GM21576 (cell line): ENCODE measurements at regions not wholly inside any gene's neighbourhood (a gene's known extent, or its start where the extent isn't known, plus 50 kb on each side); places are given as distances from the start of the nearest gene placed in this dataset.
A peak's percentile ranks its signal among the peaks of the same experiment; 100 is the strongest.

ENCODE experiments used
- ATAC-seq: cut with Tn5 transposase; IDR thresholded peaks from one replicate; pipeline ENCODE4 v1.9.1; 2021; ENCODE audit warnings: mild to moderate bottlenecking, moderate library complexity; ENCODE audit not compliant: unreplicated experiment

DNA sequence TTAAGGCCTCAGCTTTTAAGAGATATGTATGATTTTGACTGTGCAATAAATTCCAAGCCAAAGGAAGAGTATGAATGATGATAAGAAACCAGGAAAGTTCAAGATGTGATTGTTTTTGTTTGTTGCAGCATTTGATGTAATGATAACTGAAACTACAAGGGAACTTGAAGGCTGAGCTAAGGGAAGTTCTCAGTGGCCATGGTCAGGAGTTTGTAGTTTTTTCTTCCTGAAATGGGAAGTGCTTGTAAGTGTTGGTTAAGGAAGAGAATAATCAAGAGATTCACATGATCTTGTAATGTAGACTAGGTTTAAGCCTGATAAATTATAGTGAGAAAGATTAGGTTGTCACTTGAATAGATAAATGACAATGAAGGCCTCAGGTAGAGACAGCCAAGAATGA is 53.4 kb downstream of the PTCHD4 start:
- ATAC-seq, result no peak

DNA sequence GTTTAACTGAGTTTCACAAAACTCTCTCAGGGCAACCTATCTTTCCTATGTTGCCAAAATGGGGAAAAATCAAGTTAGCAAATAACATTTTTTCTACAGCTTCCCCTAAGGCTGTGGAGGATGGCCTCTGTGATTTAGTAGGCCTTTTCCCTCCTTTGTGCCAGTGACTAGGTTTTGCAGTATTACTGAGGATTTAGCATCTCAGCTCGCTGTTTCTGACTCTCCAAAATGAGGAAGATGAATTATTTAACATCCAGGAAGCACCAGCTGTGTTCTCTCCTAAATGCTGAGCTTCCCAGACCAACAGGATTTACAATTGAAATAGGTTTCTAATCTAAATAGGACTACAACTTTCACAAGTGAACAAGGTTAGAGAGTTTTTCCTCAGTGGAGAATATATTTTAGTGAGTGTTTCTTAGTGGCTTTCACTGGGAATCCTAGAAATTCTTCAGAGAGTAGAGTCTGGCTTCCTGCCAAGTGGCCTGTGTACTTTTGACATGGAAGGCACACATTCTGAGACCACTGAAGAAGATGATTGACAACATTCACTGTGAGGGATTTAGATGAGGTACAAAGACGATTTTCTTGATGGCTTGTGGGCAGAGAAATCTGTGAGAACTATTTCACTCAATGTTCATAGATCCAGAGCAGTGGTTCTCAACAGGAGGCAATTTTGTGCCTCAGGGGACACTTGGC is 62.4 kb downstream of the PTCHD4 start:
- no peak for ATAC-seq

DNA sequence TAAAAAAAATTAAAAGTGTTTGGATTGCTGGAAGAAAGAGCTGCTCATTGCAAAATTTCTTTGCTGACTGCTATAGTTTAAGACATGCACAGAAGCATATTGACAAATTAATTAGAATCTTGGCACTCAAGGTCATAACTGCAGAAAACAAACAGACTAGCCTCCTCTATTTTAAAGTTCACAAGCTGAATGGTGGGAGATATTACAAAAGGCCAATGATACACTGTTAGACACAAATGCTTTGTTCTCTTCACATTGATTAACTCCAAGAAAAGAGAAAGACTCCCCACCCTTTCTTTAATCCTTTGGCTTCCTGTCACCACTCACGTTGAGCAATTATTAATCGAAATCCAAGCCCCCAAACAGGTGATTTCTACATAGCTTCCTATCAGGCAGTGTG is 69.1 kb downstream of the PTCHD4 start:
- no peak for ATAC-seq

DNA sequence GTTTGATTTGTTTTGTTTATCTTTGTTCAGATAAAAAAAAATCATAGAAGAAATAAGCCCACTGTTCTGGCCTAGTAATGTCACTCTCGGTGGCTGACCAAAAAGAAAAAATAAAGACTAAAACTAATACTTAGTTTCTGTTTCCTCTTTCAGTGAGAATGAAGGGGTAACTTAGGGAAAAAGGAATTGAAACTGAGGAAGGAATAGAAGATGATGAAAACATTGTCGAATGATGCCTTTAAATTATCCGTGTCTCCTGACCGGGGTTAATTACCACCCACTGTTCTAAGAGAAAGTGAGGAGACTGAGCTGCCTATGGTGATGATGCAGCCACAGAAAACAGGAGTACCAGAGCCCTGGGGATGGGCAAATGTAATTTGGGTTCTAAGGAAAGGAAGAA is 73.1 kb downstream of the PTCHD4 start:
- ATAC-seq, result no peak

DNA sequence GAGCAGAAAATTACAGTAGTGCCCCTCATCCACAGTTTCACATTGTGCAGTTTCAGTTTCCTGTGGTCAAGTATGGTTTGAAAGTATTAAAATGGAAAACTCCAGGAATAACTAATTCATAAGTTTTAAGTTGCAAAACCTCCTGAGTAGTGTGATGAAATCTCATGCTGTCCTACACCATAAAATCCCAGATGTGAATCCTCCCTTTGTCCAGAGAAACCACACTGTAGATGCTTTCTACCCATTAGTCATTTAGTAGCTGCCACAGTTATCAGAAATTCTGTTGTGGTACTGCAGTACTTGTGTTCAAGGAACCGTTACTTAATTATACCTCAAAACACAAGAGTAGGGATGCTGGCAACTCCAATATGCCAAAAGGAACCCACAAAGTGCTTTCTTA is 74.7 kb downstream of the PTCHD4 start:
- no peak for ATAC-seq

DNA sequence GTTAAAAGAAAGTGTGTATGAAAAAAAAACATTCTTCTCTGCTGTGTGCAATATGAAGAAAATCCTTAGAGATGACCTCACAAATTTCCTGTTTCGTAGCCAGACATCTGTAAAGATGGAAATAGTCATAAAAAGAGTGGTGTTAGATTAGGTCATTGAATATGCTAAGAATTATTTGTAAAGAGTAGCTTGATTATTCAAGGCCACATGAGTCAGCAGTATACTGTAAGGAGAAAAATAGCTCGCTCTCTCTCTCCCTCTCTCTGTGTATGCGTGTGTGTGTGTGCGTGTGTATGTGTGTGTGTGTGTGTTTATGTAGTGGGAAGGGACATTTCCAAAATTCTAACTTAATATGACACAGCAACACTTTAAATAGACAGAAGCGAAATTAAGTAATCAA is 78.8 kb downstream of the PTCHD4 start:
- no peak for ATAC-seq

DNA sequence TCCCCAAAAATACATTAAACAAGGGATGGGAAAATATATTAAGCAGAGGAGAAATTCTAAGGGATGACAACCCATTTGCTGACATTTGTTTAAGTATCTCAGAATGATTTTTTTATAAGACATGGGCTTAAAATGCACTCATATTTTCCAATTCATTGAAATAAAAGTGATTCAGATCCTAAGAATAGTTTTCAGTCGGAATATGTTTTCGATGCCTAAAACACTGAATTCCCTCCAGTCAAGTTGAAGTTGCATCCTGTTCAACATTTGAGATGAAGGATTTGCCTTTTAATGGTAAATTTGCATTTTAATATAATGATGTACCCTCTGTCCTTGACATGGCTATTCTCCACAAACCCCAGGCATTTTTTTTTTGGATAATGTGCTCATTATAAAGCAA is 79.3 kb downstream of the PTCHD4 start:
- ATAC-seq, result no peak

DNA sequence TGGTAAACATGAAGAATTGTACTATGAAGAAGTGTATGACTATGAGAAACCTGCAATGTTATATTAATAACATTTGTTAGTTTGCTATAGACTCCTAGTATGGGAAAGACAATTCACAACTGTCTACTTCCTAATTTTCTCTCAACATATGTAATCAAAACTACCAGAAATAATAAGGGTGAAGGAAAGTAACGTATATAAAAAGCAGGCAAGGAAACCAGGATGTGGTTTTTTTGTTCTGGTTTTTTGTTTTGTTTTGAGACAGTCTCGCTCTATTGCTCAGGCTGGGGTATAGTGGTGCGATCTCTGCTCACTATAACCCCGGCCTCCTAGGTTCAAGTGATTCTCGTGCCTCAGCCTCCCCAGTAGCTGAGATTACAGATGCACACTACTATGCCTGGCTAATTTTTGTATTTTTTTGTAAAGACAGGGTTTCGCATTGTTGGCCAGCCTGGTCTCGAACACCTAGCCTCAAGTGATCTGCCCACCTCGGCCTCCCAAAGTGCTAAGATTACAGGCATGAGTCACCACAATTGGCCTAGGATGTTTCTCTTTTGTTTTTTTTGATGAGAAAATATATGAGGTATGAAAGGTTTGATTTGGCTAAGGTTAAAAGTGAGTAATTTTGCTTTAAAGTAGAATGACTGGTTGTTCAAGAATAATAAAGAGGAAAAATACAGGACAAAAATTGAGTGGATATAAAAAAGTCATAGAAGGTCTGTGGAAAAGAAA is 83.1 kb downstream of the PTCHD4 start:
- ATAC-seq, result peak; percentile 85

DNA sequence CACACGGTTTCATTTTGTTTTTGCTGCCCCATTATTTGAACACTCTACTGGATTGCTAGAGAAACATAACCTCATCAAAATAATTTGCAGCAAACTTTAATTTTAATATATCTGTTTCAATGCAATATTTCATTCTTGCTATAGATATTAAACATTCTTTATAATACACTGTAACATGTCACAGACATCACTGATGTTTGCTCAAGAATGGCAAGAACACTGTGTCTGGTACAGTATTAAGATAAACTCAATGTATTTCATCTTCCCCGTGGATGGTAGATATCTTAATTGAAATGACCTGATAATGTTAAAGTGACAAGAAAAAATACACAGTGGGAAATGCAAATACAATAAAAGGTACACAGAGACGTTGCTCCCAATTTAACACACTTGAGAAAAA is 86.0 kb downstream of the PTCHD4 start:
- ATAC-seq, result no peak

DNA sequence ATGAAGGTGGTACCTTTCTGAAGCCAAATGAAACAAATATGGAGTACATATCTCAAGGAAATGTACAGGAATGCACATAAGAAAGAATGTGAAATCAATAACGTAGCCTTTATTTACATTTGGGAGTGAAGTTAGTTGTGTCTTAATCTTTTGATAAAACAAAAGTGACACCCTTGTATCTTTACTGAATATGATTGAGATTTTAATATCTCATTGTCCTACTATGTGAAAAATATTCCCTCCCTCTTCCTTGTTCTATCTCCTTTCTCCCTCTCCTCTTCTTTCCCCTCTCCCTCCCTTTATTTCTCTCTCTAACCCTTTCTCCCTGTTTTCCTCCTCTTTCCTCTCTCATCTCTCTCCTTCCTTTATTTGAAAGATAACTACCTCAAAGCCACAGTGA is 89.1 kb downstream of the PTCHD4 start:
- no peak for ATAC-seq

DNA sequence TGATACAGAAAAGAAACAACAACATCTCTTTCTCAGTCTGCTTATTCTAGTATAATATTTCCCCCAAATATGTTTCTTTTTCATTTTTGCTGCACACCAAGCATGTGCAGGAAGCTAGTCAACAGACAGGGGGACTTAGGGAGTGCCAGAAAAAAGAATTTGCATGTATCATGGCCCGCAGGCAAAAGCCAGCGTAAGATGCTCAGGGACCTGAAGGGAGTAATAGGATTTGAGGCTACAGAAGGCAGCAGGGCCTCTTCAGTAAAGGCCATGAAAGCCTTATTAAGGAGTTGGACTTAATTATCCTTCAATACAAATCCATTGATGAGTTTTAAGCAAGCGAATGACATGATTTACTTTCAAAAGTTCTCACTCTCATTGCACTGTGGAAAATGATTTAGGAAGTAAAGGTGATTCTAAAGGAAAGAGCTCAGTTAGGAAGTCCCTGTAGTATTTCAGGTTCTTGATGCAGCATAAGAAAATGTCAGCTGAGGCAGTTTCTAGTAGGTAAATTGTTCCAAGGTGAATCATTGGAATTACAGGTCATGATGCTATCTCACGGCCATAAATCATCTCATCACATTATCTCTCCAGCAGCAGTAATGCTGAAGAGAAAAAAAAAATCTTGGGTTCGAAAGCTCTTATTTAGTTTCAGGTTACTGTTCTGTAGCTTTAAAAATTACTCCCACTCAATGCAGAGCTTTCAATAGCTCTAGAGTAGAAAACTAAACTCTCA is 94.8 kb downstream of the PTCHD4 start:
- ATAC-seq, result no peak

DNA sequence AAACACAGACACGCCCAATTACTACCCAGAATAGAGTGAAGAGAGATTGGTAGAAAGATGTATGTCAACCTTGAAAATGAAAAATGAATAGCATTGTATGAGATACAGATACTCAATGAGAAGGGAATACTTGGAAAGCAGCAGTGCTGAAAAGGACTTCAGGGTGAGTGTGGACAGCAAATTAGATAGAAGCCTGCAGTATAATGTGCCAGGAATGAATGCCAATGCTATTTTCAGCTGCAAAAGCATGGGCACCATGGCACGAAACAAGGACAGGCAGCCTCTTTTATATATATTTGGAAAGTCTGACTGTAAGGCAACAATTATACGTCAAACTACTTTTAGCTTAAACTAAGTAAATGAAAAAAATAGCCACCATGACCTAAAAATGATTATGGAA is 118.2 kb downstream of the PTCHD4 start:
- no peak for ATAC-seq

DNA sequence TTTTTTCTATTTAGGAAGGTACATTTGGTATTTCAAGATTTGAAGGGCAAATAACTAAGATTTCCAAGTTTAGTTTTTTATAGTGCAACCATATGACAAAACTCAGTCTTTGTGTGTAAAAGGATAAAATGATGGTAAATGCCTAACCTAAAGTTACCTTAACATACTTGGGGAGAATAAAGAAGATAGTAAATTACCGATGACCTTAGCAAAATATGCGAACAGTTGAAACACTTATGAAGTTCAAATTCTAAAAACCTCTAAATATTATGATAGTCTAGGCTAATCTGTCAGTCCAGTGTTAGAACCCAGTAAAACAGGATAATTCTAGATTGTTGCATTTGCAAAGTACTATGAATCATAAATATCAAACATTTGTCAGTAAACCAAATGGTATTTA is 127.5 kb downstream of the PTCHD4 start:
- ATAC-seq, result no peak

DNA sequence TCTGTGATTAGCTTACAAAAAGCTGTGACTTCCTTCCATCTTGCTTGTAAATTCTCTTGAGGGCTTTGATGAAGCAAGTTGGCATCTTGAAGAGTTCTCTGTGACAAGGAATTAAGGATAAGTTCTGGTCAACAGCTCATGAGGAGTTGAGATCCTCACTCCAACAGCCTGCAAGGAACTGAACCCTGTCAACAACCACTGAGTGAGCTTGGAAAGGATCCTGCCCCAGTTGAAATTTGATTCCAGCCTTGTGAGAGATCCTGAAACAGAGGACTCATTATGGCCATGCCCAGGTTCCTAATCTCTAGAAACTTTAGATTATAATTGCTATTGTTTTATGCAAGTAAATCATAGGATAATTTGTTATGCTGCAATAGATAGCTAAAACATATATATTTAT is 133.7 kb downstream of the PTCHD4 start:
- no peak for ATAC-seq

DNA sequence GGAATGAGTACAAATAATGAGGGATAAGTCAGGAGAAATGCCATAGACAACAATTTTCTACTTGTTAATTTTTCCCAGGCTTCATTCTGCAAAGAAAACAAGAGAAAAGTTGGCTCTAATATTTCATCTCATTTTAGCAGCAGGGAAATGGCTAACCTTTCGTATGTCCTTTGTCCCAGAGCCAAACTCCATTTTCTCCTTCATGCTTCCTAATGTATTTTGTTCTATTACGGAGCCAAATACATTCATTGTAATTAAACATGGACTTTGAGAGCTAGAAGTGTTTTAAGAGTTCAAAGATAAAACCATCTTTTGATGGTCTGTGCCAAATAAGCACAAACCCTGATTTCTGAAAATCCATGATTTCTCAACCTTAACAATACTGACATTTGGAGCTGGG is 136.9 kb downstream of the PTCHD4 start:
- ATAC-seq, result no peak

DNA sequence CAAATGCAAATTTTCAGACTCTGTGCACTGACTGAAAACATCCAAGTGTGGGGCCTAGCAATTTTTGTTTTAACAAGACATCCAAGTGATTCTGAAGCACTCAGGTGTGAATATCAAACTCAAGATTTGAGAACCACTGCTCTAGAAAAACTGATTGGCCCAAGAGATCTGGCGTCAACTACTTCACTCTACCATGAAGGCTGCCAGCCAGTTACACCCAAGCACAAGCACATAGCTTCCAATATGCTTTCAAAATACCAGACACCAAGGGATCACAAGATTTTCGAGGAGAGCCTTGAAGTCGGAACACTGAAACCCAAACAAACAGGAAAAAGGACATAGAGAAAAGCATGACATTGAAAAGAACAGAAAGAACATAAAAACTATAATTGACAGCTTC is 140.2 kb downstream of the PTCHD4 start:
- no peak for ATAC-seq

DNA sequence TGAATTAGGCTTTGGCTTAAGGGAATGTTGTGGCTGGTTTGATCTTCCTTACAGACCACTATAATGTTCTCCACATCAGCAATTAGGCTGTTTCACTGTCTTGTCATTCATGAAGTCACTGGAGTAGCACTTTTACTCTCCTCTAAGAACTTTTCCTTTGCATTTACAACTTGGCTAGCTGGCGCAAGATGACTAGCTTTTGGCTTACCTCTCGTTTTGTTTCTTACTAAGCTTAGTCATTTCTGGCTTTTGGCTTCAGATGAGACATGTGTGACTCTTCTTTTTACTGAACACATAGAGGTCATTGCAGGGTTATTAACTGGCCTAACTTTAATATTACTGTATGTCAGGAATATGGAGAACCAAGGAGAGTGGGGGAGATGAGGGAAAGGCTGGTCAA is 143.2 kb downstream of the PTCHD4 start:
- no peak for ATAC-seq

DNA sequence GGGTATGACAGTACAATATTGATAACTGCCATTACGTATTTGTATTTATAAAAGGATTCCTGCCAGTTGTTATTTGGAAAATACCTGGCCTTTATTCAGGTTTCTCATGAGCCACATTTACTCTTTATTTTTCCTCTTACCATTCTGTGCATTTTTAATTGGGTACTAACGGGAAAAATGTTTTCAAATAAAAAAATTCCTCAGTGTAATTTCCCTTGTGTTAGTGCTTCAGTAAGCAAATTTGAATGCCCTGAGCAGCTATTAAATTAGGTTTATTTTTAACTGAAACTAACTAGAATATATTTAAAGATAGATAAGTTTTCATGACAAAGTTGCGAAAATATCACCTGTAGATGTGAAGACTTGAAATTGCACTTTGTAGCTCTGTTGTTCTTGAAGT is 146.0 kb downstream of the PTCHD4 start:
- no peak for ATAC-seq

DNA sequence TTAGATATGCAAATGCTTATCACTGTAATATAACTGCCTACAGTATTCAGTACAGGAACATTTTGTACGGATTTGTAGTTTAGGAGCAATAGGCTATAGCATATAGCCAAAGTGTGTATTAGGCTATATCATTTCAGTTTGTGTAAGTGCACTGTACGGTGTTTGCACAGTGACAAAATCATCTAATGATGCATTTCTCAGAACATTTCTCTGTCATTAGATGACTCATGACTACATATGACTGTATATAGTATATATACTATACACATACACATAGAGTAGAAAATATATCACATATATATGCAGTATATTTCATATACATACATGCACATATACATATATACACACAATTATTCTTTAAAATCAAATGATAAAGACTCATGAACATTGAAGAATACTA is 158.4 kb downstream of the PTCHD4 start:
- ATAC-seq, result no peak

DNA sequence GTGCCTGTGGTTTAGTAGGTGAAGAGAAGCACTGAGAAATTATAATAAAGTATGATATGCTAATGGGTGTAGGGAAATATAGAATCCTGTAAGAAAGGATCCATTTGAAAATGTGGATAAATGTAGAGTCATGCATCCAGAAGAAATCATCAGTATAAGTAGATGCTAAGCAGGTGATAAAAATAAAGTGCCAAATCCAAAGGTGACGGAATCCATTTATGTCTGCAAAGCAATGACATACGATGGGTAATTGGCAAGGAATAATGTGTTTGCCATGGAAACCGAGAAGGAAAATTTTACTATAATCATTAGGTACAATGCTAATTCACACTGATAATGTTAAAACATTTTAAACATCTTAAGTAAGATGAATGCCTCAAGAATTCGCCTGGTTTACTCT is 163.0 kb downstream of the OPN5 start:
- ATAC-seq, result no peak

DNA sequence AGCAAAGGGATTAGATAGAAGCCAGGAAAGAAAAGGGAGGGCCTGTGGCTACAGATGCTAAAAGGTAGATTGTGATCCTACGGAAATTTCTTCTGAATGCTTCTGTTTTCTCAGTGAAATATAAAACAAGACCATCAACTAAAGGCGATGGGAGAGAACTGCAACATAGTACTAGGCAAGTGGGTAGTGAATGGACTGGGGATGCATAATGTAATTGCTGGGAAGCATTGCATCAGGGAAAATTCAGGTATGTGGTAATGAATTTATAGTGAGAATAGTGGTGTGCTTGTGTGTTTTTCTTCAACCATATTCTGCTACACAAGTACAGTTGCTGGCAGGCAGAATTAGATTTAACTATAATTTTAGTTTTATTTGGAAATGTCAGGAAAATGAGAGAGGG is 156.6 kb downstream of the OPN5 start:
- ATAC-seq, result no peak

DNA sequence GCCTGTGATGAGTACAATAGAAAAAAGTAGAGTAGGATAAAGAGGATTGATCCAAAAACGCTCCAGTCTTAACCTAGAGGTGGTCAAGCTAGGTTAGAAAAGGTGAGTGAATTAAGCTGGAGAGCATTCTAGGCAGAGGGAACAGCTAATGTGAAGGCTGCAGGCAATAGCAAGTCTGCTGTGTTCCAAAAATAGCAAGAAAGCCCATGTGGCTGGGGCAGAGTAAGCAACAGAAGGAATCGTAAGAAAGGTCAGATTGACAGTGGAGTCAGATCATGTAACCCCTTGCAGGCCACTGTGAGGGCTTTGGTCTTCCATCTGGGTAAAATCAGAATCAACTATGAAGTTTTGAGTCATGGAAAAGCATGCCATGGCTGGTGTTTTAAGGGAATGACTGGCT is 155.0 kb downstream of the OPN5 start:
- no peak for ATAC-seq
